Esophagus muscularis mucosa (tissue), 4 donors: ENCODE measurements at regions not wholly inside any gene's neighbourhood (a gene's known extent, or its start where the extent isn't known, plus 50 kb on each side); places are given as distances from the start of the nearest gene placed in this dataset.

Source experiments
- CTCF ChIP-seq, 3 experiments: fragments of 200-600 bp in 2 of 3; fragments of 450-650 bp in 1 of 3; sonication (generic) in 2 of 3; IDR thresholded peaks; one replicate each; pipeline ENCODE4 v1.5.1; 2017 to 2019; ENCODE audit warnings: antibody characterized with exemption in 3 of 3, mild to moderate bottlenecking in 2 of 3, moderate library complexity in 1 of 3
- EP300 ChIP-seq: sonication (generic); formaldehyde crosslinking; IDR thresholded peaks from one replicate; pipeline ENCODE4 v1.6.1; 2017; ENCODE audit warnings: antibody characterized with exemption
- POLR2AphosphoS5 ChIP-seq, 2 donors: sonication (generic); formaldehyde crosslinking; IDR thresholded peaks; one replicate each; pipeline ENCODE4 v1.6.1; 2017; ENCODE audit warnings: antibody characterized with exemption in 2 of 2

- TF ChIP-seq CTCF (IDR thresholded peaks at IDR 0.05) (no peak), EP300 (no peak), POLR2AphosphoS5 (IDR thresholded peaks at IDR 0.05) (no peak)
Observed at GRCh38 chr2:192669505-192670091, 474.9 kb upstream of the TMEFF2 start.
